ENCODE measurements at regions not wholly inside any gene's neighbourhood (a gene's known extent, or its start where the extent isn't known, plus 50 kb on each side); places are given as distances from the start of the nearest gene placed in this dataset.

GRCh38 chr3:66610562-66610909, 109.7 kb upstream of the LRIG1 start:
- H3K9ac ChIP-seq (ENCODE audit: low read length) = no peak overlapping the region
- ATAC-seq (ENCODE audit: low read depth) = no peak
- H3K79me2 ChIP-seq (ENCODE audit: control insufficient read depth, insufficient read depth, low read length) = no peaks in the 10 kb centered on the region
- no peaks in the 10 kb centered on the region for H3K4me1 ChIP-seq (ENCODE audit: control insufficient read depth in 2 of 2, insufficient read depth in 2 of 2, low read length in 2 of 2)
- H3K27ac Mint-ChIP-seq = no peak overlapping the region
- H3K4me2 ChIP-seq (replicated peaks; ENCODE audit: low read depth, low read length, poor library complexity, severe bottlenecking) = no peak overlapping the region
- intact Hi-C loops (cut with micrococcal nuclease) = no loop called here
- no peak overlapping the region for H3K4me3 Mint-ChIP-seq
- TF ChIP-seq EZH2 (IDR thresholded peaks at IDR 0.05; ENCODE audit: borderline replicate concordance, insufficient read depth, low read depth, low read length, poor library complexity, severe bottlenecking) = no peak
- no peak for TF ChIP-seq CTCF (IDR thresholded peaks at IDR 0.05)
- H4K20me1 ChIP-seq (ENCODE audit: control insufficient read depth, insufficient read depth, low read length, poor library complexity, severe bottlenecking) = no peaks in the 10 kb centered on the region
- DNase-seq = no peak
- H3K27ac ChIP-seq (ENCODE audit: low read length in 2 of 2) = no peak overlapping the region
- CTCF ChIA-PET = no interaction called here
- H3K4me1 Mint-ChIP-seq = no peaks in the 10 kb centered on the region
- POLR2A ChIA-PET = no interaction called here
- peaks cover 36% of the 10 kb centered on the region for H3K27me3 Mint-ChIP-seq
- H2AFZ ChIP-seq (ENCODE audit: insufficient read depth, low read depth, low read length, poor library complexity, severe bottlenecking) = no peak overlapping the region
- no peak overlapping the region for H3K4me3 ChIP-seq (ENCODE audit: control extremely low read depth in 1 of 5, extremely low read depth in 1 of 5, insufficient read depth in 1 of 5, low read depth in 2 of 5, low read length in 4 of 5)
- H3K36me3 ChIP-seq (replicated peaks in 1 of 2; ENCODE audit: control extremely low read depth in 1 of 2, control insufficient read depth in 1 of 2, extremely low read depth in 1 of 2, insufficient read depth in 2 of 2, low read length in 1 of 2) = no peaks in the 10 kb centered on the region
- WGBS (ENCODE audit: insufficient coverage) = 100% methylated on average over 3 of the region's 5 CpGs
- no peaks in the 10 kb centered on the region for H3K9me3 Mint-ChIP-seq (ENCODE audit: insufficient read depth)
- peaks cover 0 to 22% (median 0%) of the 10 kb centered on the region in 4 experiments for H3K27me3 ChIP-seq (replicated peaks in 1 of 4; ENCODE audit: control extremely low read depth in 1 of 4, control insufficient read depth in 3 of 4, insufficient read depth in 4 of 4, low read length in 3 of 4)
- no peaks in the 10 kb centered on the region for H3K9me3 ChIP-seq (ENCODE audit: control extremely low read depth in 1 of 3, control insufficient read depth in 2 of 3, insufficient read depth in 1 of 3, low read length in 2 of 3)

GRCh38 chr3:66615643-66616301, 115.0 kb upstream of the LRIG1 start:
- no peak overlapping the region for H3K9ac ChIP-seq (ENCODE audit: low read length)
- H3K27ac Mint-ChIP-seq = no peak overlapping the region
- CTCF ChIA-PET = no interaction called here
- no peak overlapping the region for H3K4me2 ChIP-seq (replicated peaks; ENCODE audit: low read depth, low read length, poor library complexity, severe bottlenecking)
- H4K20me1 ChIP-seq (ENCODE audit: control insufficient read depth, insufficient read depth, low read length, poor library complexity, severe bottlenecking) = no peaks in the 10 kb centered on the region
- no peak for ATAC-seq (ENCODE audit: low read depth)
- H3K4me3 ChIP-seq (ENCODE audit: control extremely low read depth in 1 of 5, extremely low read depth in 1 of 5, insufficient read depth in 1 of 5, low read depth in 2 of 5, low read length in 4 of 5) = no peak overlapping the region
- H3K4me3 Mint-ChIP-seq = no peak overlapping the region
- no peaks in the 10 kb centered on the region for H3K4me1 Mint-ChIP-seq
- DNase-seq = no peak
- no peak overlapping the region for H2AFZ ChIP-seq (ENCODE audit: insufficient read depth, low read depth, low read length, poor library complexity, severe bottlenecking)
- no peaks in the 10 kb centered on the region for H3K9me3 Mint-ChIP-seq (ENCODE audit: insufficient read depth)
- H3K27me3 ChIP-seq (replicated peaks in 1 of 4; ENCODE audit: control extremely low read depth in 1 of 4, control insufficient read depth in 3 of 4, insufficient read depth in 4 of 4, low read length in 3 of 4) = peaks cover 0 to 9% (median 0%) of the 10 kb centered on the region in 4 experiments
- POLR2A ChIA-PET = no interaction called here
- no peak overlapping the region for H3K27ac ChIP-seq (ENCODE audit: low read length in 2 of 2)
- no CpG with 5 or more reads among the region's 5 CpGs for WGBS (ENCODE audit: insufficient coverage)
- peaks cover 11% of the 10 kb centered on the region for H3K27me3 Mint-ChIP-seq
- TF ChIP-seq EZH2 (IDR thresholded peaks at IDR 0.05; ENCODE audit: borderline replicate concordance, insufficient read depth, low read depth, low read length, poor library complexity, severe bottlenecking) = no peak
- no peak for TF ChIP-seq CTCF (IDR thresholded peaks at IDR 0.05)
- no peaks in the 10 kb centered on the region for H3K9me3 ChIP-seq (ENCODE audit: control extremely low read depth in 1 of 3, control insufficient read depth in 2 of 3, insufficient read depth in 1 of 3, low read length in 2 of 3)
- H3K79me2 ChIP-seq (ENCODE audit: control insufficient read depth, insufficient read depth, low read length) = no peaks in the 10 kb centered on the region
- H3K4me1 ChIP-seq (ENCODE audit: control insufficient read depth in 2 of 2, insufficient read depth in 2 of 2, low read length in 2 of 2) = no peaks in the 10 kb centered on the region
- intact Hi-C loops (cut with micrococcal nuclease) = no loop called here
- H3K36me3 ChIP-seq (replicated peaks in 1 of 2; ENCODE audit: control extremely low read depth in 1 of 2, control insufficient read depth in 1 of 2, extremely low read depth in 1 of 2, insufficient read depth in 2 of 2, low read length in 1 of 2) = no peaks in the 10 kb centered on the region

Measured in B cell (primary cell).